GM12878 (cell line): ENCODE measurements at regions not wholly inside any gene's neighbourhood (a gene's known extent, or its start where the extent isn't known, plus 50 kb on each side); places are given as distances from the start of the nearest gene placed in this dataset.

ENCODE experiments used
- ATAC-seq: fragments of 200-7000 bp; cut with Tn5 transposase; 3 replicates; pipeline ENCODE4 v1.9.1; 2020; ENCODE audit warnings: mild to moderate bottlenecking, moderate library complexity
- BruUV-seq: library from RNA; stranded (reverse); fragments of 400-500 nt; replicated peaks from 2 replicates; lab custom pipeline; 2021; lab: Mats Ljungman, UMichigan
- CTCF ChIA-PET: fragments of 300-600 bp; sonication (Branson Sonifier 250); formaldehyde crosslinking; extraction: SDS; loops from one replicate; lab custom pipeline; 2021; ENCODE audit warnings: inconsistent platforms; lab: Yijun Ruan, JAX
- POLR2A ChIA-PET: fragments of 350-600 bp; formaldehyde crosslinking; extraction: SDS; loops from one replicate; lab custom pipeline; 2021; ENCODE audit warnings: inconsistent platforms; lab: Charles Lee
- RAD21 ChIA-PET: fragments of 300-600 bp; sonication (Branson Sonifier 250); formaldehyde crosslinking; loops from one replicate; lab custom pipeline; 2023; ENCODE audit warnings: antibody characterized with exemption; ENCODE audit not compliant: unreplicated experiment; lab: Charles Lee
- SMC1A ChIA-PET: fragments of 300-600 bp; sonication (Branson Sonifier 250); formaldehyde crosslinking; loops from one replicate; lab custom pipeline; 2023; ENCODE audit not compliant: unreplicated experiment, uncharacterized antibody; lab: Charles Lee
- DNase-seq: peaks from one replicate; pipeline ENCODE4 v3.0.0-alpha.2; 2011; ENCODE audit warnings: low read depth, low spot score
- FAIRE-seq: peaks from 3 replicates; lab custom pipeline; 2011; peaks lifted over from hg19 to GRCh38; lab: Jason Lieb, UNC
- H2AFZ ChIP-seq: 2 replicates; pipeline ENCODE4 v1.6.0; 2011; ENCODE audit warnings: low read depth, low read length, control low read depth; ENCODE audit not compliant: control insufficient read depth
- H3K27ac ChIP-seq: 2 replicates; pipeline ENCODE4 v1.5.1; 2011; ENCODE audit warnings: control low read depth; ENCODE audit not compliant: control insufficient read depth, insufficient read depth
- H3K27me3 ChIP-seq, 2 experiments: replicated peaks in 1 of 2; 2 replicates each; pipeline versions ENCODE4 v1.6.0 to v1.6.1; 2011; ENCODE audit warnings: low read length in 1 of 2; ENCODE audit not compliant: control insufficient read depth in 2 of 2, insufficient read depth in 2 of 2
- H3K36me3 ChIP-seq, 2 experiments: 2 replicates each; pipeline ENCODE4 v1.5.1; 2011; ENCODE audit warnings: low read length in 1 of 2; ENCODE audit not compliant: control insufficient read depth in 2 of 2, insufficient read depth in 2 of 2
- H3K4me1 ChIP-seq: 2 replicates; pipeline ENCODE4 v1.6.1; 2011; ENCODE audit warnings: mild to moderate bottlenecking, low read length, moderate library complexity, mixed read lengths; ENCODE audit not compliant: control insufficient read depth, insufficient read depth
- H3K4me2 ChIP-seq: 2 replicates; pipeline ENCODE4 v1.6.0; 2011; ENCODE audit warnings: control low read depth; ENCODE audit not compliant: control insufficient read depth, insufficient read depth
- H3K4me3 ChIP-seq: fragments of 200-600 bp; sonication (generic); 2 replicates; pipeline ENCODE4 v1.5.1; 2016
- H3K79me2 ChIP-seq: 2 replicates; pipeline ENCODE4 v1.6.0; 2011; ENCODE audit warnings: low read length; ENCODE audit not compliant: control insufficient read depth, insufficient read depth
- H3K9ac ChIP-seq: 2 replicates; pipeline ENCODE4 v1.8.0; 2011; ENCODE audit warnings: low read length, control low read depth, mixed read lengths; ENCODE audit not compliant: control insufficient read depth, insufficient read depth
- H3K9me3 ChIP-seq: replicated peaks from 3 replicates; pipeline ENCODE4 v1.5.1; 2011; ENCODE audit warnings: mild to moderate bottlenecking, low read length; ENCODE audit not compliant: control insufficient read depth, insufficient read depth
- H4K20me1 ChIP-seq: 2 replicates; pipeline ENCODE4 v1.6.0; 2011; ENCODE audit not compliant: control insufficient read depth, insufficient read depth
- ATF7 ChIP-seq: fragments of 450-650 bp; IDR thresholded peaks from 2 replicates; pipeline ENCODE4 v1.6.1; 2016; ENCODE audit warnings: low read depth, mild to moderate bottlenecking
- E2F4 ChIP-seq: IDR thresholded peaks from 2 replicates; pipeline ENCODE4 v1.6.1; 2012; ENCODE audit warnings: low read depth, low read length, improper control_type of control experiment
- E2F8 ChIP-seq: fragments of 450-650 bp; IDR thresholded peaks from 2 replicates; pipeline ENCODE4 v1.6.1; 2018; ENCODE audit warnings: mild to moderate bottlenecking, low read depth, moderate library complexity; ENCODE audit not compliant: partially characterized antibody
- ELK1 ChIP-seq: IDR thresholded peaks from 2 replicates; pipeline ENCODE4 v1.6.1; 2012; ENCODE audit warnings: low read depth, low read length, improper control_type of control experiment
- NFIC ChIP-seq: IDR thresholded peaks from 2 replicates; pipeline ENCODE4 v1.6.1; 2012; ENCODE audit warnings: low read depth, mild to moderate bottlenecking, inconsistent platforms, low read length, moderate library complexity
- SMC3 ChIP-seq: IDR thresholded peaks from 2 replicates; pipeline ENCODE4 v1.6.1; 2011; ENCODE audit warnings: low read length, improper control_type of control experiment, borderline replicate concordance
- ZNF384 ChIP-seq: IDR thresholded peaks from 2 replicates; pipeline ENCODE4 v1.6.1; 2012; ENCODE audit warnings: low read depth, mild to moderate bottlenecking, low read length, improper control_type of control experiment, borderline replicate concordance
- WGBS: methylation state at CpG from one replicate; pipeline ENCODE4 v1.1.6; 2016; ENCODE audit warnings: low lambda C conversion rate; ENCODE audit not compliant: insufficient replicate concordance, insufficient coverage; ENCODE audit errors: missing lambda C conversion rate; 5-methylcytosine and 5-hydroxymethylcytosine counted together
- in situ Hi-C: fragments of 300-500 bp; cut with MboI; formaldehyde crosslinking; loops from 9 replicates; pipeline ENCODE4 v1.14.3; 2018; ENCODE audit warnings: mixed read lengths
- intact Hi-C: fragments of 100-400 bp; cut with micrococcal nuclease; formaldehyde crosslinking; loops from one replicate; pipeline ENCODE4 v1.14.2; 2022; ENCODE audit not compliant: unreplicated experiment
- TF ChIP-seq, protein P1 (sequence below): fragments of 450-650 bp; IDR thresholded peaks from 2 replicates; pipeline ENCODE4 v1.6.1; 2016; ENCODE audit warnings: mild to moderate bottlenecking, moderate library complexity, borderline replicate concordance

DNA sequence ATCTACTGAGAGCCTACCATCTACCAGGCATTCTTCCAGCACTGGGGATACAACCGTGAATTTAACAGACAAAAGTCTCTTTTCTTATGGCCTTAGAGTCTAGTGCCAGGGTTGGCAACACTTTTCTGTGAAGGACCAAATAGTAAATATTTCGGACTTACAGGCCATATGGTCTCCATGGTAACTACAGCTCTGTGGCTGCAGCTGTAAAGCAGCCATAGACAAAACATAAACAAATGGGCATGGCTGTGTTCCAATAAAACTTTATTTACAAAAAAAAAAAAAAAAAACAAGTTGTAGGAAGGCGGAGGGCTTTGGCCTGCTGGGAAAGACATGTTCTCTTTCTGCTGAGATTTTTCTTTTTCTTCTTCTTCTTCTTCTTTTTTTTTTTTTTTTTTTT lies 98.7 kb downstream of the ABCC12 start:
- CTCF ChIA-PET: interaction anchor here (0.9 to 3.7 kb wide), 6 partner anchors 20 to 914 kb away, joined by 3 to 34 read pairs (median 28); partner anchors contain the start of gene NETO2
- SMC1A ChIA-PET: interaction anchor here (0.6 to 3.1 kb wide), 6 partner anchors 32 to 913 kb away, joined by 3 to 17 read pairs (median 4); partner anchors contain the start of gene NETO2
- Histone ChIP-seq H3K4me2 (no peak overlapping the region), H3K27me3 (no peaks in the 10 kb centered on the region)
- no peak for FAIRE-seq
- TF ChIP-seq ZNF384 (peak; percentile 81), E2F8 (no peak), NFIC (no peak), E2F4 (no peak), ATF7 (no peak), SMC3 (no peak), ELK1 (no peak)
- TF ChIP-seq, protein P1, sequence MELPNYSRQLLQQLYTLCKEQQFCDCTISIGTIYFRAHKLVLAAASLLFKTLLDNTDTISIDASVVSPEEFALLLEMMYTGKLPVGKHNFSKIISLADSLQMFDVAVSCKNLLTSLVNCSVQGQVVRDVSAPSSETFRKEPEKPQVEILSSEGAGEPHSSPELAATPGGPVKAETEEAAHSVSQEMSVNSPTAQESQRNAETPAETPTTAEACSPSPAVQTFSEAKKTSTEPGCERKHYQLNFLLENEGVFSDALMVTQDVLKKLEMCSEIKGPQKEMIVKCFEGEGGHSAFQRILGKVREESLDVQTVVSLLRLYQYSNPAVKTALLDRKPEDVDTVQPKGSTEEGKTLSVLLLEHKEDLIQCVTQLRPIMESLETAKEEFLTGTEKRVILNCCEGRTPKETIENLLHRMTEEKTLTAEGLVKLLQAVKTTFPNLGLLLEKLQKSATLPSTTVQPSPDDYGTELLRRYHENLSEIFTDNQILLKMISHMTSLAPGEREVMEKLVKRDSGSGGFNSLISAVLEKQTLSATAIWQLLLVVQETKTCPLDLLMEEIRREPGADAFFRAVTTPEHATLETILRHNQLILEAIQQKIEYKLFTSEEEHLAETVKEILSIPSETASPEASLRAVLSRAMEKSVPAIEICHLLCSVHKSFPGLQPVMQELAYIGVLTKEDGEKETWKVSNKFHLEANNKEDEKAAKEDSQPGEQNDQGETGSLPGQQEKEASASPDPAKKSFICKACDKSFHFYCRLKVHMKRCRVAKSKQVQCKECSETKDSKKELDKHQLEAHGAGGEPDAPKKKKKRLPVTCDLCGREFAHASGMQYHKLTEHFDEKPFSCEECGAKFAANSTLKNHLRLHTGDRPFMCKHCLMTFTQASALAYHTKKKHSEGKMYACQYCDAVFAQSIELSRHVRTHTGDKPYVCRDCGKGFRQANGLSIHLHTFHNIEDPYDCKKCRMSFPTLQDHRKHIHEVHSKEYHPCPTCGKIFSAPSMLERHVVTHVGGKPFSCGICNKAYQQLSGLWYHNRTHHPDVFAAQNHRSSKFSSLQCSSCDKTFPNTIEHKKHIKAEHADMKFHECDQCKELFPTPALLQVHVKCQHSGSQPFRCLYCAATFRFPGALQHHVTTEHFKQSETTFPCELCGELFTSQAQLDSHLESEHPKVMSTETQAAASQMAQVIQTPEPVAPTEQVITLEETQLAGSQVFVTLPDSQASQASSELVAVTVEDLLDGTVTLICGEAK: peak; percentile 89
- TF ChIP-seq, all 136 proteins: peak for 2
- no peak overlapping the region for H3K27ac ChIP-seq
- no peaks in the 10 kb centered on the region for H3K4me1 ChIP-seq
- ChIA-PET POLR2A (no interaction called here), RAD21 (interaction anchor here (0.6 to 3.6 kb wide), 4 partner anchors 56 to 1021 kb away, joined by 3 to 32 read pairs (median 14); partner anchors contain the start of gene NETO2)
- DNase-seq (no peak), ATAC-seq (no peak)
- BruUV-seq: no TSS peak
- whole genome bisulfite sequencing: 52% methylated on average over 3 of the region's 3 CpGs
- intact Hi-C loops (loop anchor here (5.0 to 10.0 kb wide), 4 partner anchors 100 to 1112 kb away; partner anchors contain the start of gene ABCC12), in situ Hi-C loops (loop anchor here (5.0 kb wide), 1 partner anchor 915 kb away; the partner anchor contains the start of gene NETO2)
- H4K20me1 ChIP-seq: no peaks in the 10 kb centered on the region
- no peak overlapping the region for H3K4me3 ChIP-seq
- no peak overlapping the region for H2AFZ ChIP-seq
- no peak overlapping the region for H3K9ac ChIP-seq
- no peaks in the 10 kb centered on the region for H3K79me2 ChIP-seq
- no peaks in the 10 kb centered on the region for H3K36me3 ChIP-seq
- no peaks in the 10 kb centered on the region for H3K9me3 ChIP-seq
